ENCODE measurements at regions not wholly inside any gene's neighbourhood (a gene's known extent, or its start where the extent isn't known, plus 50 kb on each side); places are given as distances from the start of the nearest gene placed in this dataset.

DNA sequence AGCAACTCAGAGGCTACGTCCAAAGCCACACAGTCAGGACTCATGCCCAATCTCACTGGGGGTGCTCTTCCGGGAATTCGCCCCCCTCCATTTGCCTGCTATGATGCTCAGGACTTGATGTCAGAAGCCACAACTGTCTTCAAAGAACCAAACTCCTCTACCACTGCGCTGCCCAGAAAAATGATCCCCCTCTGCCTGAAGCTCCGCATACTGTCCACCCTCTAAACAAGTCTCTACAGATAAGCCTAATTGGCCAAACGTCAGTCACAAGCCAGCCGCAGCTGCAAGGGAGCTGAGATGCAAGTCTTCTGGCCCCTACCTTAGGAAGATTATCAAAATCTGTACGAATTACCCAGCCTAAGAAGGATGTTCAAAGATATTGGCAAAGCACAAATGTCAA lies 294.6 kb downstream of the BUD13 start:
- H3K27me3 Mint-ChIP-seq: peaks cover 6% of the 10 kb centered on the region

DNA sequence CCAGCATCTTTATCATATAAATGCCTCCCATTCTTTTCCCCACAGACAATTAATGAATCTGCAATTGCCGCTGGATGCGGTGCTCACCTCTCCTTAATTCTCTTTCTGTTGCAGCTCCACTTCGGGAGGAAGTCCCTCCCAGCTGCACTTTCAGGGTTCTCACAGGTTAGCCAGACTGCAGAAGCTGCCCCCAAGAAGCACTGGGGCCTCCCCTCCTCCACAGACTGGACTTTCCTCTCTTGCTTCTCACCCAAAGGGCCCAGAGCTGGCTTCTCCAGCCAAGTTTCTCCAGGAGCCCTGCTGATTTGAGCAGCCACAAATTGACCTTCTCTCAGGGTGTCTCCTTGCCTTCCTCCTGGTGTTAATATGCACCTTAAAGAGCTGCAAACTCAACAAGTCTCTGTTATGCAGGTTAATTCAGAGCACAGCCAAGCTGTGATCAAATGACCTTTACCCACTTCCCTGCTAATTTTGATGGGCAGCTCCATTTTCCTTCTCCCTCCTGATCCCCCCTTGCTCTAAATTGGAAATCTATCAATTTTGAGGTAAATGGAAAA lies 298.9 kb downstream of the BUD13 start:
- Mint-ChIP-seq H3K4me1 (ENCODE audit: low read depth) (no peaks in the 10 kb centered on the region), H3K4me3 (no peak overlapping the region), H3K36me3 (ENCODE audit: low read depth) (no peaks in the 10 kb centered on the region), H3K27me3 (peaks cover 6% of the 10 kb centered on the region), H3K27ac (no peak overlapping the region), H3K9me3 (no peaks in the 10 kb centered on the region)
- no peak for DNase-seq

More for the DNA sequence above, 294.6 kb downstream of the BUD13 start:
- Mint-ChIP-seq H3K27ac (no peak overlapping the region), H3K4me3 (no peak overlapping the region), H3K9me3 (no peaks in the 10 kb centered on the region), H3K4me1 (ENCODE audit: low read depth) (no peaks in the 10 kb centered on the region), H3K36me3 (ENCODE audit: low read depth) (no peaks in the 10 kb centered on the region)
- DNase-seq: no peak

DNA sequence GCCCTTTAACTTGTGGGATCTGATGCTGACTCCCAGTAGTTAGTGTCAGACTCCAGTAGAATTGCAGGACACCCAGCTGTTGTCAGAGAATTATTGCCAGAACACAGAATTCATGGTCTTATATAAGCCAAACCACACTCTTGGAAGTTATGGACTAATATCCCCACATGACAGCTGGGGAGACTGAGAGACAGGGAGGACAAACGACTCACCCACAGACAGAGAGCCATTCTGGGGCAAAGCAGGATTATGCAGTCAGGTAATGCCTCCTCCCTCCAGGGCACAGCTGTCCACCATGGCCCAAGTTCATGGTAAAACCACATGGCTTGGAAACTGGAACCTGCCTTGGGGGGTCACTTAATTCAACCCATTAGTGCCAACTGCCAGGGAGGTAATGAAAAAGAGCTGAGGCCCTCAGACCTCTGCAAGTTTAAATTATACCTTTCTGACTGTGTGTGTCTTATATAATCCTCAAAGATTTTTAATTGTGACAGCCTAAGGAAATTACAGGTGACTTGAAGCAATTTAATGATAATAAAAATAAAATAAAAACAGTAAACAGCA lies 299.5 kb downstream of the BUD13 start:
- H3K27me3 Mint-ChIP-seq: peaks cover 7% of the 10 kb centered on the region
- H3K27ac Mint-ChIP-seq: no peak overlapping the region

DNA sequence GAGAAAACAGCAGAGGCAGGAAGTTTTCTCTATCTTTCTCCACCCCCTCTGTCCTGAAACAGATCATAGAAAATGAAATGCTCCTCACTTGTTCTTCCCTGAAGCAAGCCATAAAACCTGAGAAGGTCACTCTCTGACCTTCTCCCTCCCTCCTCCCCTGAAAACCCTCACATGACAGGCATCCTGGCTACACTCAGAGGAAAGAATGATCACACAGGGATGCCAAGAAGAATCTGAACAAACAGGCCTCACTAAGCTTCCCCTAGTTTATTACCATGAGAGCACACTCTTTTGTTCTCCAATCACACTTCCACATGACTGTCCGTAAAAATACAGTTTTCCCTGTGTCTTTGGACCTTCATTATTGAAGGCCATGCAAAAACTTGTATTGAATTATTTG lies 300.1 kb downstream of the BUD13 start:
- no peak for DNase-seq
- Mint-ChIP-seq H3K4me1 (ENCODE audit: low read depth) (no peaks in the 10 kb centered on the region), H3K9me3 (no peaks in the 10 kb centered on the region), H3K27me3 (peaks cover 8% of the 10 kb centered on the region), H3K36me3 (ENCODE audit: low read depth) (no peaks in the 10 kb centered on the region), H3K27ac (no peak overlapping the region), H3K4me3 (no peak overlapping the region)

More for the DNA sequence above, 299.5 kb downstream of the BUD13 start:
- Mint-ChIP-seq H3K4me3 (no peak overlapping the region), H3K4me1 (ENCODE audit: low read depth) (no peaks in the 10 kb centered on the region), H3K9me3 (no peaks in the 10 kb centered on the region), H3K36me3 (ENCODE audit: low read depth) (no peaks in the 10 kb centered on the region)
- DNase-seq: no peak

DNA sequence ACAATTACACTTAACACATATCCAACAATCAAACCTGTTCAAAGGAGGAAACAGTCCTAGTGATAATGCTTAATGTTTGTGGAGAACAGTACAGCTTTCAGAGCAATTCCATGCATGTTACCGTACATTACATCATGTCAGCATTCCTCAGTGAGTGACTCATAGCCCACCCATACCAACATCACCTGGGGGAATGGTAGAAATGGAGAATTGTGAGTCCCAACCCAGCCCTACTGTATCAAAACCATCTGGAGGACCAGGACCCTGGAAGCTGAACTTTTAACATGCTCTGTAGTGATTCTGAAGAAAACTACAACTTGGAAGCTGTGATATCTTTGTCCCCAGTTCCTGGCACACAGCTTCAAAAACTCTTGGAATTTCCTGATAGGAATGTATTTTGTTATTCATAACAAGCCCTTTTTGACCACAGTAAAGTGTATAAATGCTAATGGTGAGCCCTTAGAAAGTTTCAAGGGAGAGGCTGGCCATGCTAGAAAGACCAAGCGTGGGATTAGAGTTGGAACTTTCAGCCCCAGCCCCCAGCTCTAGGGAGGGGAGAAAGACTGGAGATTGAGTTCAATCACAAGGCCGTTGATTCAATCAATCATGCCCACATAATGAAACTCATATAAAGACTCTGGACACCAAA lies 301.1 kb downstream of the BUD13 start:
- H3K27me3 Mint-ChIP-seq: peaks cover 8% of the 10 kb centered on the region
- no peaks in the 10 kb centered on the region for H3K9me3 Mint-ChIP-seq
- no peaks in the 10 kb centered on the region for H3K4me1 Mint-ChIP-seq (ENCODE audit: low read depth)
- no peak overlapping the region for H3K27ac Mint-ChIP-seq
- H3K36me3 Mint-ChIP-seq (ENCODE audit: low read depth): no peaks in the 10 kb centered on the region
- DNase-seq: no peak
- H3K4me3 Mint-ChIP-seq: no peak overlapping the region

DNA sequence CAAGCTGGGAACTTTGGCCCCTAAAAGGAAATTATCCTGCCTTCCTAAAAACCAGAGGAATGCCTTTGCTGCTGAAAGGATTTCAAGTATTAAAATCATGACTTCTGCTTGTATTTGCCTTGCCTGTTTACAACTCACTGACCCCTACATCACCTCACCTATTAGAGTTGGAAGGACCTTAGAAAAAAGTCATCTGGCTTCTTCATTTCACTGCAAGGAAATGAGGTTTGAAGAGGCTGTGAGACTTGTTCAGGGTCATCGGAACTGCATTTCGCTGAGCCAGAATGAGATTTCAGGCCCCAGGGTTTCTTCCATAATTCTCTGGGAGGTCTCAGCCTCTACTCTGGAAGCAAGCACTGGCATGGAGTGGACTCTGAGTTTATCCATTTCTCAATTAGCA lies 304.1 kb downstream of the BUD13 start:
- no peak for DNase-seq
- Mint-ChIP-seq H3K4me1 (ENCODE audit: low read depth) (no peaks in the 10 kb centered on the region), H3K36me3 (ENCODE audit: low read depth) (no peaks in the 10 kb centered on the region), H3K27me3 (peaks cover 3% of the 10 kb centered on the region), H3K4me3 (no peak overlapping the region), H3K9me3 (no peaks in the 10 kb centered on the region), H3K27ac (no peak overlapping the region)

DNA sequence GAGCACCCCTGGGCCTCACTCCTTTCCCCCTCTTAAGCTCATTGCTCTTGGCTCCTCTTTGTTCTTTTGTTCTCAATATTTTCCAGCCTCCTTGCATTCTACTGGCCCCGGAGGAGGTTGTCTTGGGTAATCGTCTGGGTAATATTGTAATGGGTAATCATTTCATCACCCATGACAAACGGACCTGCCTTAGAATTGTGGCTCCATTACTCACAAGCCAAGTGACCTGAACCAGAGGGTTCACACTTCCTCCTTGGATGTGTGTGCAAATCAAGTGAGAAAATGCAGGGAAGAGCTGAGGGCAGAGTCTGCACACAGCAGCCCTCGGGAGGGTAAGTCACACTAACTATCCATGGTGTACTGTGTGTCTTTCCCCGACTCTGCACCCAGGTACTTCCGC lies 305.0 kb downstream of the BUD13 start:
- no peaks in the 10 kb centered on the region for H3K36me3 Mint-ChIP-seq (ENCODE audit: low read depth)
- no peaks in the 10 kb centered on the region for H3K9me3 Mint-ChIP-seq
- no peak overlapping the region for H3K4me3 Mint-ChIP-seq
- H3K27me3 Mint-ChIP-seq: peaks cover 3% of the 10 kb centered on the region
- no peaks in the 10 kb centered on the region for H3K4me1 Mint-ChIP-seq (ENCODE audit: low read depth)
- no peak overlapping the region for H3K27ac Mint-ChIP-seq
- DNase-seq: no peak

DNA sequence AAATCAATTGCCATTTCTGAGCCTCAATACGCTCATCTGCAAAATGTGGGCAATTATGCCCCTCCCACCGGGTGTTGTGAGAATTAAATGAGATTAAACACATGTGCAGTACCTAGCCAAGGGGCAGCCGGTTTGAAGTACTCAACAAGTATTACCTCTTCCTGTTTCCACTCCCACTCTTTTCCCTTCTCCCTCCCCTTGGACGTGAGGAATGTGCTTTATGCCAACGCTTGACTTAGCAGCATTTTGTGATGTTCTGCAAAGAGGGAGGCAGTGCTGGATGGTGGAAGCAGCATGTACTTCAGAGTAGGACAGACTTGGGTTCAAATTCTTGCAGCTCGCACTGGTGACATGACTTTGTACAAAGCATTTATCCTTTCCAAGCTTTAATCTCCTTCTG lies 306.0 kb downstream of the BUD13 start:
- H3K36me3 Mint-ChIP-seq (ENCODE audit: low read depth): no peaks in the 10 kb centered on the region
- H3K9me3 Mint-ChIP-seq: no peaks in the 10 kb centered on the region

DNA sequence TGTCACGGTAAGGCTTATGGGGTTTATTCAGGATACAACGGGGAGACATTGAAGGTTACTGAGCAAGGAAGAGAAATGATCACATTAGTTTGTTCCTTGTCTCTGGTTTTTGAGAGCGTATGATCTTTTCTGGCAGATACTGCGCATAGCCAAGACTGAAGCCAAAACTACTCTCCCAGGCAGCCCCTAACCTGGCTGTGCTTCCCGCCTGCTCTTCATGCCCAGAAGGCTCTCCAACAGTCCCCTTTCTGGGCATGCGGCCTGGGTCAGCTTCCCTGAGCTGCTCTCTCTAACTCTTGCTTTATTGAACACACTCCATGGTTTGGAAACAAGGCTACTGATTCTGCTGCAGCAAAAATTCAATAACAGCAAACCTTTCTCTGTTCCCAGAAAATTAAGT lies 306.6 kb downstream of the BUD13 start:
- no peak overlapping the region for H3K4me3 Mint-ChIP-seq
- H3K27me3 Mint-ChIP-seq: peaks cover 12% of the 10 kb centered on the region
- no peaks in the 10 kb centered on the region for H3K9me3 Mint-ChIP-seq
- no peaks in the 10 kb centered on the region for H3K4me1 Mint-ChIP-seq (ENCODE audit: low read depth)
- H3K27ac Mint-ChIP-seq: no peak overlapping the region
- no peaks in the 10 kb centered on the region for H3K36me3 Mint-ChIP-seq (ENCODE audit: low read depth)
- DNase-seq: no peak

More for the DNA sequence above, 306.0 kb downstream of the BUD13 start:
- Mint-ChIP-seq H3K27me3 (peaks cover 6% of the 10 kb centered on the region), H3K4me1 (ENCODE audit: low read depth) (no peaks in the 10 kb centered on the region), H3K4me3 (no peak overlapping the region), H3K27ac (no peak overlapping the region)
- DNase-seq: no peak

DNA sequence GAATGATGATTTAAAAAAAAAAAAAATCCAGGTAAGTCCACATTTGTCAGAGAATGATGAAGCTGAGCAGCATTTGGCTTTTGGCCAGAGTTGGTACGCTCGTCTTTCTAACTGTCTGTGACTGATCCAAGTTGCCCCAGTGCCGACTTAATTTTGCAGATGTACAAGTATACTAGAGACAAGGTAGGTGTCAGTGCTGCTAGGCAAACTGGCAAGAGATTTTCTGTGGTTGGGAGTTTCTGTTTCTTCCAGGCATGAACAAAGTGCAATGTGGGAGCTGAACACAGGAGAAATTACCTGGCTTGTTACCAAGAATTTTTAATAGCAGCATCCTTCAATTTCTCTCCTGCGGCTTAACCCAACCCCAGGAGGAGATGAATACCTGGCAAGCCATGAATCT lies 307.7 kb downstream of the BUD13 start:
- H3K36me3 Mint-ChIP-seq (ENCODE audit: low read depth): no peaks in the 10 kb centered on the region
- H3K27ac Mint-ChIP-seq: no peak overlapping the region
- no peaks in the 10 kb centered on the region for H3K9me3 Mint-ChIP-seq
- H3K4me1 Mint-ChIP-seq (ENCODE audit: low read depth): no peaks in the 10 kb centered on the region
- peaks cover 13% of the 10 kb centered on the region for H3K27me3 Mint-ChIP-seq
- DNase-seq: no peak
- no peak overlapping the region for H3K4me3 Mint-ChIP-seq

DNA sequence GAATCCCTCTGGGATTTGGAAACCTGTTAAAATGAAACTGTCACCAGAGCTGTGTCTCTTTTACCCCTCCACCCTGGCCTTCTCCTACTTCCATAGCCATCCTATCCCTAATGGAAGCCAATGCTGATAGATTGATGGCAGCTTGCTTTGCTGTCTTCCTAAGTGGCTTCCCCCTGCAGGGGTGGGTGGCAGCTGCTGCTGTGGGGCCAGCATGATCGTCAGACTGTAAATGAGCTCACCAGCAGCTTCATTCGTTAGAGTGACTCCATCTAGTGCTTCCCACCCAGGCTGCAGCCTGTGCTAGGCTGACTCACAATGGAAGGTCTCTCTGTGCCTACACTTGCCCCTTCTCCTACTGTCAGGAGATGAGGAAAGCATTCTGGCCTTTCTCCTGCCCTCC lies 311.0 kb downstream of the BUD13 start:
- no peaks in the 10 kb centered on the region for H3K9me3 Mint-ChIP-seq
- no peak overlapping the region for H3K4me3 Mint-ChIP-seq
- peaks cover 21% of the 10 kb centered on the region for H3K27me3 Mint-ChIP-seq
- H3K27ac Mint-ChIP-seq: no peak overlapping the region
- H3K4me1 Mint-ChIP-seq (ENCODE audit: low read depth): no peaks in the 10 kb centered on the region
- no peak for DNase-seq
- no peaks in the 10 kb centered on the region for H3K36me3 Mint-ChIP-seq (ENCODE audit: low read depth)

DNA sequence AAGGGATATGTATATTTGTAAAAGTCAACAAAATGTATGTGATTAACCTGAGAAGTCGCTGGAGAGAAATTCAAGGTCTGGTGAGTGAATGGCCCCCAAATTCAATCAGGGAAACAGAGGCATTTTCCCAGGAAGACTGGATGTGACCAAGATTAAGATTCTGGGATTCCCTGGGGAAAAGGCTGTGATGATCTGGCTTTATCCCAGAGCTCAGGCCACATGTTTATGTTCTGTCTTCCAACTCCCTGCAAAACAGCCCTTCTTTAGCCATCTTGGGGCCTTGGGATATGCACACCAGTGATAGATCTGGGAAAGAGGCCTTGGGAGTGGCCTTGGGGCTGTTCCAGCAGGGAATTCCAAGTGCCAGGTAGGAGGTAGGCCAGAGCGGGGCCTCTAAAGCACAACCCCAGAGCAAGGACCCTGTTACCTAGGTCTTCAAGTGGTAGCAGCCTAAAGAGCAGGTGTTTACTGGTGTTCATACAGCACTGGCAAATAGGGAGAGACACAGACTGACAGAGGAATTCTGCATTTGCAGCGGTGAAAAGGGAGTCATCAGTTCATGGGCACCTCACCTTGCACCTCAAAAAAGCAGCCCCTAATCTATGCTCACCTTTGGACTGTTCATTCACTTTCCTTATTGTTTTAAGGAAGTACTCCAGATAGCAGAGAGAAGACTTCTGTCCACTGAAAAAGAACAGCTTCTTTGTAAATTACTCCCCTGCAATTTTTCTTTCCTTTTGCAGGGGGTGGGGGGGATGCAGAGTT lies 312.4 kb downstream of the BUD13 start:
- no peaks in the 10 kb centered on the region for H3K36me3 Mint-ChIP-seq (ENCODE audit: low read depth)
- H3K4me3 Mint-ChIP-seq: no peak overlapping the region
- no peaks in the 10 kb centered on the region for H3K4me1 Mint-ChIP-seq (ENCODE audit: low read depth)
- no peak for DNase-seq
- H3K9me3 Mint-ChIP-seq: no peaks in the 10 kb centered on the region
- H3K27ac Mint-ChIP-seq: no peak overlapping the region
- peaks cover 21% of the 10 kb centered on the region for H3K27me3 Mint-ChIP-seq

DNA sequence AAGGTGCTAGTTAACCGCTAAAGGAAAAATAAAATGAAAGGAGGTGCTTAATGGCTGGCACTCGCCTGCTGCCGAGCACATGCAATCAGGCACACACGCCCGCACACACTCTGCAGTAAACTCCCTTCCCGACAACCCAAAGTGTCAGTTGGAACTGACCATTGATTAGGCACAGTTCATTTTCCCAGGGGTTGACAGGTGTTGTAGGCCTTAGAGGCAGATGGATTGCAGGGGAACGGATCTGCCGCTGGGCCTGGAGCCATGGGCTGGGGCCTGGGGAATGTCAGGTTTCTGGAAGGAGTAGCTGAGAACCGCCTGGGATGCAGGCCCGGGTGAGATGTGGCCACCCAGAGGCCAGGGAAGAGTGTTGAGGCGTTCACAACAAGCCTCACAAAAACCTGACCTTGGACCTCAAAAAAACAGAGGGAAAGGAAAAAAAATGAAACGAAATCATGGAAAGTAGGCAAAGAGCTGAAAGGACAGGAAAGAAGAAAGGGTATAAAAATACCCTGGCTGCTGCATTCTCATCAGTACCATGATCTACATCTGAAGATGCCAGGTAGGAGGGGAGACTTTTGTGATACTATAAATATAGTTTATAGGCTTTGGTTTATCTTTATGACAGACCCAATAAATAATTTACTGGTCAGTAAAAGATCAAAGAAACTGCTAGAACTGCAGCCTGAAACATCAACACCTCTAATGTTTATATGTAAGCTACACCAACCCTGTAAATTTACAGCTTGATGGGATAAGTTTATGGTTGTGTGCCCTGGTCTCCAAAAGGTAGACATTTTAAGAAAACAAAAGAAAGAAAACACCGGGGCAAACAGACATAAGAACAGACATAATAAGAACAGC lies 313.4 kb downstream of the BUD13 start:
- no peaks in the 10 kb centered on the region for H3K4me1 Mint-ChIP-seq (ENCODE audit: low read depth)
- H3K36me3 Mint-ChIP-seq (ENCODE audit: low read depth): no peaks in the 10 kb centered on the region
- no peak overlapping the region for H3K27ac Mint-ChIP-seq
- peaks cover 21% of the 10 kb centered on the region for H3K27me3 Mint-ChIP-seq
- no peak overlapping the region for H3K4me3 Mint-ChIP-seq
- no peak for DNase-seq
- no peaks in the 10 kb centered on the region for H3K9me3 Mint-ChIP-seq

DNA sequence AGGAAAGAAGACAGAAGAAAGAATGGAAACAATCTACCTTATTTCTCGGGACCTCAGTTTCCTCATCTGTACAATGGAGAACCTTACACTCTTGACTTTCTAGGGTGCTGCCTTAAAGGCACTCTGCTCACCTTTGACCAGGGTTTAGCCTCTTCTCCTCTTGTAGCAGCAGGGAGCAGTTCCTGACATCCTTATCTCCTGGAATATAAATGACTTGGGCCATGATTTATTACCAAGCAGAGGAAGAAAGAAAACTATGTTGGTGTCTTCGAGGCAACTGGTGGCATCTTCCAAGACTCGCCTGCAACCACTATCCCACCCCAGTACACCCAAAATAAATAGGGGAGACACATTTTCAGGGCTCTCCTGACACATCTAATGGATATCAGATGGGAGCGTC lies 314.2 kb downstream of the BUD13 start:
- DNase-seq: no peak
- Mint-ChIP-seq H3K4me3 (no peak overlapping the region), H3K9me3 (no peaks in the 10 kb centered on the region), H3K27me3 (peaks cover 21% of the 10 kb centered on the region), H3K27ac (no peak overlapping the region), H3K36me3 (ENCODE audit: low read depth) (no peaks in the 10 kb centered on the region), H3K4me1 (ENCODE audit: low read depth) (no peaks in the 10 kb centered on the region)

Data from activated T-cell treated with anti-CD3 and anti-CD28 coated beads, Interleukin-2, amount 50 U/mL, for 24 hours (primary cell).